ENCODE measurements at regions not wholly inside any gene's neighbourhood (a gene's known extent, or its start where the extent isn't known, plus 50 kb on each side); places are given as distances from the start of the nearest gene placed in this dataset.
"Not testable (repeated sequence)": the region's sequence is repeated elsewhere in the genome, so short reads cannot be mapped to it uniquely, and the experiment has no call there.

- TF ChIP-seq POLR2A, CTCF (IDR thresholded peaks at IDR 0.05): not testable (repeated sequence)
These were observed 92.1 kb downstream of the TRIM27 start for GRCh38 chr6:28831683-28832082.
